ENCODE measurements at regions not wholly inside any gene's neighbourhood (a gene's known extent, or its start where the extent isn't known, plus 50 kb on each side); places are given as distances from the start of the nearest gene placed in this dataset.

DNA sequence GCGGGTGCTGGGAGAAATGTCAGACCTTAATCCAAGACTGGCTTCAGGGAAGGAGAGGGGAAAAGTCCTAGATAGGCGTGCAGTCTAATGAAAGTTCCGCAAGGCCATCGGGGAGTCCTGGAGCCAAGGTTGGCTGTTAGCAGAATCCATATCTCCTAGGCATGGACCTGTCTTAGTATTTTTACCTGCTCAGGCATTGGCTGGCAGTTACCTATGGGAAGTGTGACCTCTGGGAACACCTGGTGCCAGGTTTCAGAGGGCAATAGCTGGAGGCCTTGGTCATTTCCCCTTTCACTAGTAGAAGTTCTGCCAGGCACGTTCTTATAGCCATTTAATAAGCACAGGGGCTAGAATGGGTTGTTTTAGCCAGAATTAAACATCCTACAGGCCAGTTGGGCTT lies 330.8 kb upstream of the SEMA6D start:
- peaks cover 2% of the 10 kb centered on the region for H3K4me1 Mint-ChIP-seq (ENCODE audit: low read depth)
- H3K27me3 Mint-ChIP-seq, result peaks cover 13% of the 10 kb centered on the region
- TF ChIP-seq, protein P1, sequence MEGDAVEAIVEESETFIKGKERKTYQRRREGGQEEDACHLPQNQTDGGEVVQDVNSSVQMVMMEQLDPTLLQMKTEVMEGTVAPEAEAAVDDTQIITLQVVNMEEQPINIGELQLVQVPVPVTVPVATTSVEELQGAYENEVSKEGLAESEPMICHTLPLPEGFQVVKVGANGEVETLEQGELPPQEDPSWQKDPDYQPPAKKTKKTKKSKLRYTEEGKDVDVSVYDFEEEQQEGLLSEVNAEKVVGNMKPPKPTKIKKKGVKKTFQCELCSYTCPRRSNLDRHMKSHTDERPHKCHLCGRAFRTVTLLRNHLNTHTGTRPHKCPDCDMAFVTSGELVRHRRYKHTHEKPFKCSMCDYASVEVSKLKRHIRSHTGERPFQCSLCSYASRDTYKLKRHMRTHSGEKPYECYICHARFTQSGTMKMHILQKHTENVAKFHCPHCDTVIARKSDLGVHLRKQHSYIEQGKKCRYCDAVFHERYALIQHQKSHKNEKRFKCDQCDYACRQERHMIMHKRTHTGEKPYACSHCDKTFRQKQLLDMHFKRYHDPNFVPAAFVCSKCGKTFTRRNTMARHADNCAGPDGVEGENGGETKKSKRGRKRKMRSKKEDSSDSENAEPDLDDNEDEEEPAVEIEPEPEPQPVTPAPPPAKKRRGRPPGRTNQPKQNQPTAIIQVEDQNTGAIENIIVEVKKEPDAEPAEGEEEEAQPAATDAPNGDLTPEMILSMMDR (IDR thresholded peaks at IDR 0.05; ENCODE audit: unreplicated experiment), result no peak
- H3K9me3 Mint-ChIP-seq (ENCODE audit: low read depth), result no peaks in the 10 kb centered on the region
- no peak overlapping the region for H3K4me3 Mint-ChIP-seq (ENCODE audit: low read depth)
- no peak overlapping the region for H3K27ac Mint-ChIP-seq
- no peaks in the 10 kb centered on the region for H3K36me3 Mint-ChIP-seq (ENCODE audit: insufficient read depth)
- no peak for DNase-seq (ENCODE audit: low spot score, unreplicated experiment)

DNA sequence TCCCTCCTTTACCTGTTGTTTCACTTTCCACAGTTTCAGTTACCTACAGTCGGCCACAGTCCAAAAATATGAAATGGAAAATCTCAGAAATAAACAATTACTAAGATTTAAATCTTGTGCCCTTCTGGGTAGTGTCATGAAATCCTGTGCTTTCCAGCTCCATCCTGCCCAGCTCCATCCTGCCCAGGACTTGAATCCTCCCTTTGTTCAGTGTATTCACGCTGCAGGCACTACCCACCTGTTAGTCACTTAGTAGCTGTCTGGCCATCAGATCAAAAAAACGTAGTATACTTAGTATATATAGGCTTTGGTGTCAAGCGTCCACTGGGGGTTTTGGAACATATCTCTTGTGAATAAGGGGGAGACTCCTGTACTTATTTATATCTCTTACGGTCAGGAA lies 329.0 kb upstream of the SEMA6D start:
- H3K4me1 Mint-ChIP-seq (ENCODE audit: low read depth), result peaks cover 2% of the 10 kb centered on the region
- no peaks in the 10 kb centered on the region for H3K9me3 Mint-ChIP-seq (ENCODE audit: low read depth)
- no peak overlapping the region for H3K27ac Mint-ChIP-seq
- H3K36me3 Mint-ChIP-seq (ENCODE audit: insufficient read depth), result no peaks in the 10 kb centered on the region
- no peak overlapping the region for H3K4me3 Mint-ChIP-seq (ENCODE audit: low read depth)
- peaks cover 19% of the 10 kb centered on the region for H3K27me3 Mint-ChIP-seq
- no peak for DNase-seq (ENCODE audit: low spot score, unreplicated experiment)
- TF ChIP-seq, protein P1 (IDR thresholded peaks at IDR 0.05; ENCODE audit: unreplicated experiment), result no peak

DNA sequence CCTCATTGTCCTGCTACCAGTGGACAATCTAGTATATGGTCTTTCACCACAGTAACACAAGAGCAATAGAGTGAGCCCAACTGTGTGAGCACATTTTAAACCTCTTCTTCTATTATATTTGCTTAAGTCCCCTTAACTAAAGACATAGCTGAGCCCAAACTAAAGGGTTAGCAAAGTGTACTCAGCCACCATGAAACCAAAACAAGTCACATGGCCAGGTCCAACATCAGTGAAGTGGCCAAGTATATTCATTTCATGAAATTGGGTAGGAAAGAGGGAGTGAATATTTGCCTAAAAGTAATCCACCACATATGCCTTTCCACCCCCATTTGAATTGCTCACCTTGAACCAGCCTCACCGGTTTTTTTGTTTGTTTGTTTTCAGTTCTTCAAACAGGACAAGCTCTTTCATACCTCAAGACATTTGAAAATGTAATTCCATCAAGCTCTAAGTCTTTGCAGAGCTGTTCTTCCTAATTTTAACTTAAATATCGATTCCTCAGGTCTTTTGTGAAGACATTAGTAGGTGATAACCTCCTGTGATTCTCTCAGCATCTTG lies 327.0 kb upstream of the SEMA6D start:
- TF ChIP-seq, protein P1 (IDR thresholded peaks at IDR 0.05; ENCODE audit: unreplicated experiment), result no peak
- no peak overlapping the region for H3K4me3 Mint-ChIP-seq (ENCODE audit: low read depth)
- peaks cover 2% of the 10 kb centered on the region for H3K4me1 Mint-ChIP-seq (ENCODE audit: low read depth)
- H3K36me3 Mint-ChIP-seq (ENCODE audit: insufficient read depth), result no peaks in the 10 kb centered on the region
- no peak for DNase-seq (ENCODE audit: low spot score, unreplicated experiment)
- no peak overlapping the region for H3K27ac Mint-ChIP-seq
- H3K27me3 Mint-ChIP-seq, result peaks cover 25% of the 10 kb centered on the region
- H3K9me3 Mint-ChIP-seq (ENCODE audit: low read depth), result no peaks in the 10 kb centered on the region

DNA sequence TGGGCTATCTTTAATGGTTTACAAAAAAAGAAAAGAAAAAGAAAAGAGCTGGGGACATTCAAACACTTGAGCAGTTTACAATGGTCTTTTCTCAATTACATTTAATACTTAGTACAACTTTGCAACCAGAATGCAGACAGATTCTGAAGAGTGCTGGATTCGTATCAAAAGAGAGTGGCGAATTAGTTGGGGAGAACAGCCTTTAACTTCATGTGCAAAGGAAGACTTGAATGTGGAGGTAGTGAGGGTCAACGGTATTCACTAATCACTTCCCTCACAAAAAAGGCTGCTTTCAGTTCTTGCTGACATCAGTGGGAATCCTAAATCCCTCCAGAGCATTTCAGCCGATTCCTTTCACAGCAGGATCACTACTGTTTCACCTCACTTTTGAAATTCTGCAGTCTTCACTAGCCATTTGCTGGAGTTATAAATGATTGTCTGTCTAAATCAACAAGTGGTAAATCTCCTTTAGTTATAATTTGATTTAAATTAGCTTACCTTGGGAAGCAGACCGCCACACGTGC lies 323.0 kb upstream of the SEMA6D start:
- no peak for DNase-seq (ENCODE audit: low spot score, unreplicated experiment)
- Mint-ChIP-seq H3K4me3 (ENCODE audit: low read depth) (no peak overlapping the region), H3K36me3 (ENCODE audit: insufficient read depth) (no peaks in the 10 kb centered on the region), H3K27ac (no peak overlapping the region), H3K9me3 (ENCODE audit: low read depth) (no peaks in the 10 kb centered on the region), H3K4me1 (ENCODE audit: low read depth) (peaks cover 2% of the 10 kb centered on the region), H3K27me3 (peaks cover 30% of the 10 kb centered on the region)
- TF ChIP-seq, protein P1 (IDR thresholded peaks at IDR 0.05; ENCODE audit: unreplicated experiment), result no peak

DNA sequence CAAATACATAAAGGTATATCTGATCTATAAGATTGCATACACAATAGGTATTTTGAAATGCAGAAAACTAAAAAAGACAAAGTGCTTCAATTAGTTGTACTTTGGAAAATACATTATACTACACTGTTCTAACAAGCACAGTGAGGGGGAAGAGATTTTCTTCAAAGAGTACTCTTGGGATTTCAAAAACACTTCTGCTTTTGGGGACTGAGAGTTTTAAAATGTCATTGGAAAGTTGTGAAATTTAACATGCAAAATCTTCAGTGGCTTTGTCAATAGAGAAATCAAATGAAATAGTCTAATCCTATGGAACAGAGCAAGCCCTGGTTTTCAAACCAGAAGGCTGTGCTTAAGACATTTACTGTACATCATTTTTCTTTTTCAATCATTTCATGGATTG lies 322.2 kb upstream of the SEMA6D start:
- H3K4me1 Mint-ChIP-seq (ENCODE audit: low read depth), result no peaks in the 10 kb centered on the region
- DNase-seq (ENCODE audit: low spot score, unreplicated experiment), result no peak
- H3K27ac Mint-ChIP-seq, result no peak overlapping the region
- H3K36me3 Mint-ChIP-seq (ENCODE audit: insufficient read depth), result no peaks in the 10 kb centered on the region
- no peaks in the 10 kb centered on the region for H3K9me3 Mint-ChIP-seq (ENCODE audit: low read depth)
- H3K27me3 Mint-ChIP-seq, result peaks cover 27% of the 10 kb centered on the region
- TF ChIP-seq, protein P1 (IDR thresholded peaks at IDR 0.05; ENCODE audit: unreplicated experiment), result no peak
- H3K4me3 Mint-ChIP-seq (ENCODE audit: low read depth), result no peak overlapping the region

Data from progenitor cell of endocrine pancreas (in vitro differentiated cells).